Left lung (tissue), 4 donors: ENCODE measurements at regions not wholly inside any gene's neighbourhood (a gene's known extent, or its start where the extent isn't known, plus 50 kb on each side); places are given as distances from the start of the nearest gene placed in this dataset.

Experiments used
- ATAC-seq: fragments of 200-7000 bp; cut with Tn5 transposase; one replicate; pipeline ENCODE4 v1.9.1; 2020; ENCODE audit warnings: moderate library complexity
- DNase-seq, 4 donors: peaks; one replicate each; pipeline ENCODE4 v3.0.0-alpha.2; 2013 to 2020
- H3K27ac ChIP-seq, 2 donors: fragments of 200-600 bp; sonication (generic) in 1 of 2; one replicate each; pipeline versions ENCODE4 v1.5.0 to v1.8.0; 2020 to 2021
- H3K27me3 ChIP-seq, 2 donors: fragments of 200-600 bp; sonication (generic) in 1 of 2; one replicate each; pipeline versions ENCODE4 v1.5.0 to v1.8.0; 2020 to 2021
- H3K36me3 ChIP-seq, 2 donors: fragments of 200-600 bp; sonication (generic) in 1 of 2; one replicate each; pipeline versions ENCODE4 v1.5.0 to v1.8.0; 2020 to 2021
- H3K4me1 ChIP-seq, 2 donors: fragments of 200-600 bp; one replicate each; pipeline ENCODE4 v1.8.0; 2021
- H3K4me3 ChIP-seq, 2 donors: fragments of 200-600 bp; sonication (generic) in 1 of 2; one replicate each; pipeline versions ENCODE4 v1.5.0 to v1.8.0; 2020 to 2021; ENCODE audit warnings: mild to moderate bottlenecking in 1 of 2
- H3K9me3 ChIP-seq, 2 donors: fragments of 200-600 bp; sonication (generic) in 1 of 2; one replicate each; pipeline versions ENCODE4 v1.5.0 to v1.8.0; 2020 to 2021
- intact Hi-C, 2 donors: fragments of 100-400 bp; cut with DNase I; formaldehyde crosslinking; loops; one replicate each; pipeline versions ENCODE4 v1.11.2 to v1.14.2; 2022
- TF ChIP-seq, protein P1 (sequence below), 2 donors: fragments of 200-600 bp; sonication (generic) in 1 of 2; IDR thresholded peaks; one replicate each; pipeline versions ENCODE4 v1.5.0 to v1.8.0; 2021; ENCODE audit warnings: antibody characterized with exemption in 2 of 2
- donor health status: DM: no; HTN: yes; CAD: no.
- donor health status: DM: no; HTN: no; CAD: no.

DNA sequence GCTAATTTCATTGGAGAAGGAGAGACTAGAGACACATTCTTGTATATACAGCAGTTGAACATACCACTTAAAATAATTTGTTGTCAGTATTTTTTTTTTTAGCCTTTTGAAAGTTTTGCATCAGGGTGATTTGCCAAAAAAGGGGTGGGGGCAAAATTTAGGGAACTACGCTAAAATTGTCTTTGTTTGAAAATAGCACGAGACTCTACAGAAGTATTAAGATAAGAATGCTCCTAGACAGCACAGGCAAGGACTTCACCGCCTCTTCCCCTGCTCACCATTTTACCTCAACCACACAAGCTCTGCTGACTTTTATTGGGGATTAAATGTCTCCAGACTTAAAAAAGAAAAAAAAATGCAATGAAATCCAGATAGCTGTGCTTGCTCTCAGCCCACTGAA, 236.1 kb upstream of the USP25 start:
- H3K36me3 ChIP-seq, result no peaks in the 10 kb centered on the region
- TF ChIP-seq, protein P1, sequence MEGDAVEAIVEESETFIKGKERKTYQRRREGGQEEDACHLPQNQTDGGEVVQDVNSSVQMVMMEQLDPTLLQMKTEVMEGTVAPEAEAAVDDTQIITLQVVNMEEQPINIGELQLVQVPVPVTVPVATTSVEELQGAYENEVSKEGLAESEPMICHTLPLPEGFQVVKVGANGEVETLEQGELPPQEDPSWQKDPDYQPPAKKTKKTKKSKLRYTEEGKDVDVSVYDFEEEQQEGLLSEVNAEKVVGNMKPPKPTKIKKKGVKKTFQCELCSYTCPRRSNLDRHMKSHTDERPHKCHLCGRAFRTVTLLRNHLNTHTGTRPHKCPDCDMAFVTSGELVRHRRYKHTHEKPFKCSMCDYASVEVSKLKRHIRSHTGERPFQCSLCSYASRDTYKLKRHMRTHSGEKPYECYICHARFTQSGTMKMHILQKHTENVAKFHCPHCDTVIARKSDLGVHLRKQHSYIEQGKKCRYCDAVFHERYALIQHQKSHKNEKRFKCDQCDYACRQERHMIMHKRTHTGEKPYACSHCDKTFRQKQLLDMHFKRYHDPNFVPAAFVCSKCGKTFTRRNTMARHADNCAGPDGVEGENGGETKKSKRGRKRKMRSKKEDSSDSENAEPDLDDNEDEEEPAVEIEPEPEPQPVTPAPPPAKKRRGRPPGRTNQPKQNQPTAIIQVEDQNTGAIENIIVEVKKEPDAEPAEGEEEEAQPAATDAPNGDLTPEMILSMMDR (IDR thresholded peaks at IDR 0.05), result no peak
- ATAC-seq, result no peak
- DNase-seq, result no peak
- no peaks in the 10 kb centered on the region for H3K9me3 ChIP-seq
- no peak overlapping the region for H3K27ac ChIP-seq
- H3K4me3 ChIP-seq, result no peak overlapping the region
- intact Hi-C loops, result no loop called here
- no peaks in the 10 kb centered on the region for H3K27me3 ChIP-seq
- no peaks in the 10 kb centered on the region for H3K4me1 ChIP-seq

GRCh38 chr21:15494481-15494880, 235.3 kb upstream of the USP25 start:
- H3K4me3 ChIP-seq, result no peak overlapping the region
- H3K36me3 ChIP-seq, result no peaks in the 10 kb centered on the region
- H3K27me3 ChIP-seq, result no peaks in the 10 kb centered on the region
- no peaks in the 10 kb centered on the region for H3K9me3 ChIP-seq
- H3K4me1 ChIP-seq, result no peaks in the 10 kb centered on the region
- ATAC-seq (no peak), DNase-seq (no peak)
- intact Hi-C loops, result no loop called here
- TF ChIP-seq, protein P1 (IDR thresholded peaks at IDR 0.05), result no peak
- no peak overlapping the region for H3K27ac ChIP-seq

DNA sequence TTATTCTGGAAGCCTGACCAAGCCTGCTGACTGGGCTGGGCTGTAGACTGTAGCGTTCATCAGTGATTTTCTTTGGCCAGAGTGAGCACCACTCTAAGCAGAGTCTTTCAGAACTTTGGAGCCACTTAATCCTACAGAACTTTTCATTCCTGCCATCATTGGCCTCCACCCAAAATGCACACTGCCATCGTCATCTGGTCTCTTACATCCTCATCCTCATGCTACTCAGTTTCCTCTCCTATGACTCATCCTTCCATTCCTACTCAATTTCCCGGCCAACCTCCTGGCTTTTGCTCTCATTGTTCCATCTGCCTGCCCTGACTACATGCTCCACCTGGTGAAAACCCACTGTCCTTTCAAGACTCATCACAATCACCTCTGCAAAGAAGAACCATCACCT, 233.8 kb upstream of the USP25 start:
- H3K27ac ChIP-seq, result no peak overlapping the region
- H3K9me3 ChIP-seq, result no peaks in the 10 kb centered on the region
- no peaks in the 10 kb centered on the region for H3K36me3 ChIP-seq
- no peaks in the 10 kb centered on the region for H3K4me1 ChIP-seq
- no peaks in the 10 kb centered on the region for H3K27me3 ChIP-seq
- ATAC-seq, result no peak
- TF ChIP-seq, protein P1 (IDR thresholded peaks at IDR 0.05), result no peak
- intact Hi-C loops, result no loop called here
- DNase-seq, result no peak
- H3K4me3 ChIP-seq, result no peak overlapping the region

GRCh38 chr21:15496911-15497310, 232.9 kb upstream of the USP25 start:
- DNase-seq (no peak), ATAC-seq (no peak)
- intact Hi-C loops, result no loop called here

DNA sequence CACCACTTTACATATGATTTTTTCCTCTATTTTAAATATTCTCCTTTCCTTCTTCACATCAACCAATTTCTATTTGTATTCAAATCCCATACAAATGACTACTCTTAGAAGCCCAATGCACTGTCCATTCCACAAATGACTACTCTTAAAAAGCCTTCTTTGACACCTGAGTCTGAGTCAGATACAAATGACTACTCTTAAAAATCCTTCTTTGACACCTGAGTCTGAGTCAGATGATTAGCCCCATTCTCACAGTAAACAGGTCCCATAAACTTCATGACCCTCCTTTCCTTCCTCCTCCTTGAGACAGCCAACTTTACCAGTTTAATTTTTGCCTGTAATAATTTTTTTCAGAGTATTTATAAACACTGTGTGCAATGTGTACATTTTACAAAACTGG, 231.3 kb upstream of the USP25 start:
- Histone ChIP-seq H3K27ac (no peak overlapping the region), H3K4me3 (no peak overlapping the region), H3K4me1 (no peaks in the 10 kb centered on the region), H3K36me3 (no peaks in the 10 kb centered on the region), H3K27me3 (no peaks in the 10 kb centered on the region), H3K9me3 (no peaks in the 10 kb centered on the region)
- DNase-seq (no peak), ATAC-seq (no peak)
- intact Hi-C loops, result no loop called here
- TF ChIP-seq, protein P1 (IDR thresholded peaks at IDR 0.05), result no peak

More at GRCh38 chr21:15496911-15497310, 232.9 kb upstream of the USP25 start:
- H3K27ac ChIP-seq, result no peak overlapping the region
- H3K27me3 ChIP-seq, result no peaks in the 10 kb centered on the region
- TF ChIP-seq, protein P1 (IDR thresholded peaks at IDR 0.05), result no peak
- no peaks in the 10 kb centered on the region for H3K36me3 ChIP-seq
- no peak overlapping the region for H3K4me3 ChIP-seq
- H3K9me3 ChIP-seq, result no peaks in the 10 kb centered on the region
- H3K4me1 ChIP-seq, result no peaks in the 10 kb centered on the region
